HG02981 (cell line): ENCODE measurements at regions not wholly inside any gene's neighbourhood (a gene's known extent, or its start where the extent isn't known, plus 50 kb on each side); places are given as distances from the start of the nearest gene placed in this dataset.
A peak's percentile ranks its signal among the peaks of the same experiment; 100 is the strongest.

Source experiments
- ATAC-seq: cut with Tn5 transposase; IDR thresholded peaks from one replicate; pipeline ENCODE4 v1.9.1; 2021; ENCODE audit warnings: mild to moderate bottlenecking, moderate library complexity; ENCODE audit not compliant: unreplicated experiment

DNA sequence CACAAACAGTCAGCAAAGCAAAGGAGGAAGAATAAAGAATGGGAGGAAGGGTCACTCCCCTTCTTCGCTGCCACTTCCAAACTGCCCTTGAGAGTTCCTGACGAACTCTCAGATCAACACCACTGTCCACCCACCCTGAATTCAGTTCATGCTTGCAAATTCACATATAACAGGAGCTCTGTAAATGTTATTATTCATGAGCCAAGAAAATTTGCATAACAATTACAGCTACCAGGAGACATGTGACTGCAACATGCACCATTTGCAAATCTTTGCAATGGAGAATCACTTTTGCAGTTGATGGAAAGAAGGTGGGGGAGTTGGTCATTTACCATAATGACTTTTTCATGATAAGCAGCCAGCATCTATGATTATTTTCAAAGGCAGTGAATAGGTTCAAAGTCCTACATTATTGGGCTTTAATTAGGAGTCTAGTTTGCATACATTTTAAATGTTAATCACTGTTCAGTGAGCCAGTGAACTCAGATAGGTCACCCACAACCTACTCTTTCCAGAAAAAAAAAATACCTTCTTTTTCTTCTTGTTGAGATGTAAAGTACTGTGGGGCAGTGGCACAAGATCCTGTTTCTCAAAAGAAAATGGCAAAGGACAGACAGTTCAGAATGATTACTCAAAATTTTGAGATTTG lies 149.7 kb downstream of the CAAP1 start:
- ATAC-seq: no peak

DNA sequence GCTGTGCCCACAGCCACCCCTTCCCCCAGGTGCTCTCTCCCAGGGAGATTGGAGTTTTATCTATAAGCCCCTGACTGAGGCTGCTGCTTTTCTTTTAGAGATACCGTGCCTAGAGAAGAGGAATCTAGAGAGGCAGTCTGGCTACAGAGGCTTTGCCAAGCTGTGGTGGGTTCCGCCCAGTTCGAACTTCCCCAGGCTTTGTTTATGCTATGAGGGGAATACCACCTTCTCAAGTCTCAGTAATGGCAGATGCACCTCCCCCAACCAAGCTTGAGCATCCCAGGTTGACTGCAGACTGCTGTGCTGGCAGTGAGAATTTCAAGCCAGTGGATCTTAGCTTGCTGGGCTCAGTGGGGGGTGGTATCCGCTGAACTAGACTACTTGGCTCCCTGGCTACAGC lies 157.4 kb downstream of the CAAP1 start:
- ATAC-seq: no peak

DNA sequence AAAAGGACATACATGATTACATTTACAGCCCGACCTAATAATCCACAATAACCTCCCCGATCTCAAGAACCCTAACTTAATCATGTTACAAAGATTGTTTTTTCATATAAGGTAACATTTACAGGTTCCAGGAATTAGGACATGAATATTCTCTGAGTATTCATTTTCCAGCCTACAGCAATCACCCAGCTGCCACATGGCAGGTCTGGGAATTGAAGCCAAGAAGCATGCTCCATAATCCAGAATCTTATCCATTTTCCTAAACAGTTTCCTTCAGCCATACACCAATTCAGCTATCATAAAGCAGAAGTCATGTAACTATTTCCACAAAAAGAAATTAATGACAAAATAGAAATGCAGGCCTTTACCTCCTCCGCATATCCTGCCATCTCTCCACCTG lies 163.4 kb downstream of the CAAP1 start:
- ATAC-seq: no peak

DNA sequence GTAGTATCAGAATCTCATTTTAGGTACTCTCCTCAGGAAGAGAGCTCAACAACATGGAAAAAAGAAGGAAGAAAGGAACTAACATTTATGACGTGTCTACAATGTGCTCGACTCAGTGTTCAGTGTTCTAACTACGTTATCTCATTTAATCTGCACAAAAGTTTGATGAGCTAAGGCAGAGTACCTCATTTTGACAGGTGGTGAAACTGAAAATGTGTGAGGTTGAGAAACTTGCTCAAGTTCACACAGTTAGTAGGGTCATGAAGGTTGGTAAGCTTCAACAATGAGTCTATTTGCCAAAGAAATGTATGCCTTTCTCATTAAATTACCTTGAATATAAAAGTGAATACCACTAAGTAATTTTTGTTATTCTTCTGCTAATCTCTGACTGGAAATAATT lies 165.1 kb downstream of the CAAP1 start:
- no peak for ATAC-seq

DNA sequence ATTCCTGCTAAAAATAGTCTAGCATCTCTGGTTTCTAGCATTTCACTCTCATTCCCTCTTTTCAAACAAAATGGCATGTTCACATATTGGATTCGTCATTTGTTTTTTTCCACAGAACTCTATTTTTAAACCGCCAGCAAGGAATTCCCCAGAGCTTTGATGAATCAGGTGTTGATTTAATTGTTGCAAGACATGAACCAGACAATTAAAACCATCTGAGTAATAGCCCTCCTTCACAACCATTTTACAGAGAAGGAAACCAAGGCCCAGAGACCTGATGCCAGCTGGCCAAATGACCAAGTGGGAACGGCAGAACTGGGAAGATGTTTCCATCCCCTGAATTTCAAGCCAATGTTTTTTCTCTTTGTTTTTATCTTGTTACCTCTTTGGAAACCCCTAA lies 167.0 kb downstream of the CAAP1 start:
- ATAC-seq: no peak

DNA sequence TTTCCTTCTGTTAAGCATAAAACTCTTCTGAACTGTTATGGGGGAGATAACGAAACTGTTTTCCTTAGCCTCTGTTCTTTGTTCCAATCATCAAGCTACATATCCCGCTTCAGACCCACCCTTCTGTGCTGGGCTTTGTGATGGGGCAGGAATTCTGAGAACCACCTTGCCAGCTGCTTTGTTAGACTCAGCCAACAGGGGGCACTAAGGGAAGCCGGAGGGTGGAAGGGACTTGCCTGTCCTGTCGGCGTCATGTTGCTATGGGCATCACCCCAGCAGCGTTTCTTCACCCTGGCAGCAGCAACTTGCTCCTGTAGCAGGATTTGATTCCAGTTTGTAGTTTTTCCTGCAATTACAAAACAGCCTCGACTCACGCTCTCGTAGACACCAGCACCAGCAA lies 169.1 kb downstream of the CAAP1 start:
- peak; percentile 67 for ATAC-seq

DNA sequence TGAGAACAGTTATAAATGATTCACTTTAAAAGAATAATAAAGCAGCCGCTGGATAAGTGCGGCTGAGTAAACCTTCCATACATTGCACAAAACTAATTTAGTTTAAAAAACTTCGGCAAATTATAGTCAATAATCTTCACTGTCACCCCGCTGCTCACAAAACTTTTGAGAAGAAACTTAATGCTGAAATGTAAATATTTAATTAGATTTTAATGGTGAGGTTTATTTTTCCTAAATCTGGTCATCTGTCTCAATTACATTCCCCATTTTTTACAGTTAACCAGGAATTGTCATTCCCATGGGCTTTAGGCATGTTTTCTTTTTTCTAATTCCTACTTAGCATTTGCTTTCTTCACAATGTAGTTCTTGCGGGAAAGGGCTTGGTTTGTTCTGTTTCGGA lies 169.8 kb downstream of the CAAP1 start:
- no peak for ATAC-seq

DNA sequence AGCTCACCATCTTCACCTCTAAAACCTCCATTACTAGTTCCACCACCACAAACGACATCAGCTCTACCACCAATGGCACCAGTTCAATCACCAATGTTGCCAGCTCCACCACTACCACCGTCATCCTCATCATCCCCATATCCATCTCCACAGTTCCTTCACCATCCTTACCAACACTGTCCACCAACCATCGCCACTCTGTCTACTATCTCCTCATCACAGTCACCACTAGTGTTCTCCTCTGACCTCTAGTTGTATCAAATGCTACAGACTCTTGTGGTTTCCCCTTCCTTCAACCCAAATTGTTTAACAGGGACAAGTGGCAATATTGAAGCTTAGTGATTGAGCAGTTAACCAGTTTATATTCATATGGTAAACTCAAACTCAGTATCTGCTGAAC lies 182.6 kb downstream of the CAAP1 start:
- ATAC-seq: no peak

DNA sequence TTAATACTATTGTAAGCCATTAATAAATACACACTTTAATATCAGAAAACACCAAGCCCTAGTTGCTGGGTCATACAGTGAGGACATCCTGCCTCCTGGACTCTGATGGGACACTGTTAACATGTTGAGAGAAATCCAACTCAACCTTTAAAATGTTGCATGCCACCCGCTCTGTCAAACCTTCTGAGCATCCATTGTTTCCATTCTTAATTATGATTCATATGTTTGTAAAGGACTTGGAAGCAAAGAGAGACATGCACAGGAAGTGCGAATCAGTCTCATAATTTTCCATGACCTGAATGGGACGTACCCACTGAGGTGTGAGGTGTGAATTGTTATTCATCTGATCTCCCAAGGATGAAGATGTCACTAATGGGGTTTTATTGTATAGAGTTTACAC lies 186.4 kb downstream of the CAAP1 start:
- no peak for ATAC-seq

DNA sequence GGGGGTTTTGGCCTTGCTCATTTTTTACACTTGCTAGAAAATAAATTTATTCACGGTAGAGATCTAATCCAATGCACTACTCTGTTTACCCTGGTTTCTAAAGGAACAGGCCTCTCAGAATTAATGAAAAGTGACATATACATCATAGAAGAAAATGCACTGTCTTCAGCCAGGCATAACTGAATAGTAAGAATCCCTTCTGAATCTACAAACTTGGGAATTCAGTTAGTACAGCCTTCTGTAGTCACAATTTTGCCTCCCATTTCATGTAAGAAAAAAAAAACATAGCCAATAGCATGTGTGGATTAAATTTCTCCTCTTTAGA lies 197.3 kb downstream of the CAAP1 start:
- no peak for ATAC-seq

DNA sequence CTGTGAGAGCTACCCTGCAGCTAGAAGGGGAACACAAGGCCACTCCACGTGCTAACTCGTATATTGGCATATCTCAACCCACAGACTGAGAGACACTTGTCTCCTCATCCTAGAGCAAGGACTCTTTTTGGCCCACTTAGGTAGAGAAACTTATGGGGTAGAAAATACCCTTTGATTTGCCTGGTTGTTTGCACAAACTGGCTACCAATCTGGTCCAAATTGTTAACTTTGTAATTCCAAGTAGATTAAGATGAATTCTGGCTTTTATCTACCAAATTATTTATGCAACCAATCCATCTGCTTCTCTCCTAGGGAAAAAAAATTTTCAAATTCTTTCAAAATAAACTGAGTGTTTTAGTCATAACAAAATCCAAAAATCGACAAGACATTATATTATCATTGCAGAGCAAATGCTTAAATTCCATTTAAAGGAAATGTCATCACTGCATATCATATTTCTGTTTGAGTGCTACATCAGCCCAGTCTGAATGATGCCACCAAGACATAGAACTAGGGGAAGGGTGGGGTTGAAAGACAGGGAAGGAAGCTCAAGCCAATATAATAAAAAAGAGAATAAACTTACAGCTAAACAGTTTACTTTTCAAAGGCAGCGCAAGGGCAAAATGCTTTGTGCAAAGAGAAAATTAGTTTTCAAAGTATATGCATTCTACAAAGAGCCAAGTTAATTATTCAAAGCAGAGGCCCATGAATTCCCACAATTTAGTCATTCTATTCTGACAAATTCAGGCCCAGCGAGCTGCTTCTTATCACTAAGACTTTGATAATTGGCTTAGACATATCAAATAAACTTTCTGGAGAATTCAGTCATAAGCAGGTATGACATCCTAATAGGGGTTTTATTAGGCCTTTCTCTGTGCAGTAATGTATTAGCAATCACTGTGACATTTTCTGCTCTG lies 198.0 kb downstream of the CAAP1 start:
- ATAC-seq: no peak

DNA sequence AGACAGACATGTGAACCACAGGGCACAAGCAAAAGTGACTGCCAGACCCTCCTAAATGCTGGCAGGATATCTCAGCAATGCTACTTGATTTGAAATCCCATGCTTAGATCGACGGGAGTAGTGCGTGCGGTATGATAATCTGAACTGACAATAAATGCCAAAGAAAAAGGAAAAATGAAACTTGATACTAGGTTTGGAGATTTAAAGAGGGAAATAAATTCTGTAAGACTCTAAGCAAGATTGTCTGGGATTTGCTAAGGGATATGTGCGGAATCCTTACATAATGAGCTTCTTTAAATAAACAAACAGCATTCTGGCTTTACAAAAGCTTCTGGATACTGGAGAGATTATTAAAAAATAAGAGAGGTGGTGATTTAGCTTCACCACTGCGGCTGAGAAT lies 203.6 kb downstream of the CAAP1 start:
- no peak for ATAC-seq

DNA sequence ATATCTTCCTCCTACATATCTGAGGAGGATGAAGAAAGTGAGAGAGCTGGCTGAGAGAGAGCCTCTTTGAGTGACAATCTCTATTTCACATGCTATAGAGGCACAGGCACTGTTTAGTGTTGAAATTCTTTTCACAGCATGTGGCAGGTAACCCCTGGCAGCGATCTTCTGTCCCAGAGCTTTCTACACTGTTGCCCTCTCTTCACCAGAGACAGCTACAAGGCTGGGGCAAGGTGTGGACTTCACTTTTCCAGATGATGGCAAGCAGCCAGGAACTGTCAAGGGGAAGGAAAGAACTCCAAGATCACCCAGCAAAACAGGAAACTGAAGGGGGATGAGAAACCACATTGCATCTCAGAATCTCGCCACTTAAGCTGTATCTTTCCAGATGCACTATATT lies 205.2 kb downstream of the CAAP1 start:
- no peak for ATAC-seq

DNA sequence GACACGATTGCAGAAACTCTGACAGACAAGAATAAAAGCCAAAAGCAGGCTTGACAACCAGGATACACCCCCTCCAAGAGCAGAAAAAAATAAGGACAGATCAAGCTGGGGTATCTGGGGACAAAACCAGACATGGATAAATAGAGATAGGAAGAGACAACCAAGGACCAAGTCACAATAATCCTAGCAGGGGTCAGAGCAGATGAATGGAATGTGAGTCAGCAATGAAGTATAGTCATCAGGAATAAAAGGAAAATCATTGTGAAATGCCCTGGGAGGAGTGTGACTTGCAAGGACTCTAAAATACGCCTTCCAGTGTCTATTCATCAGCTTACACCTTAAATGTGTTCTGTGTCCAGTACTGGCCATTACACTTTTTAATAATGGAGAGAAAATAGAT lies 206.8 kb downstream of the CAAP1 start:
- ATAC-seq: no peak

DNA sequence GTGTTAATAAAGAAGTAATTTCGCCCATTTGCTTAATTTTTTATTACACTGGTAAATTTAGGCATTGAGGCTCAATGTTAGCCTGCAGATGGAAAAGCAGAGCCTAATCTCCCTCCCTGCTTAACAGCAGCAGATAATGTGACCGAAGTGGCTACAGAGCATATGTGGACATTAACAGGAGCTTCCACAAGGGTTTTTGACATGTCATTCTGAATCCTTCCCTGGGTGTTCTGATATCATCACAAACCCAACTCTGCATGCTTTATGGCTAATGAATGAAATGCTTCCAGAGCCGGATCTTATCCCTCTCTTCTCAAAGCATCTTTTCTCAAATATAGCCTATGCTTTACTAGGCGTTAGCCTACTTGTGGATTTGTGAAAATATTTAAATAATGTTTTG lies 208.6 kb downstream of the CAAP1 start:
- no peak for ATAC-seq

DNA sequence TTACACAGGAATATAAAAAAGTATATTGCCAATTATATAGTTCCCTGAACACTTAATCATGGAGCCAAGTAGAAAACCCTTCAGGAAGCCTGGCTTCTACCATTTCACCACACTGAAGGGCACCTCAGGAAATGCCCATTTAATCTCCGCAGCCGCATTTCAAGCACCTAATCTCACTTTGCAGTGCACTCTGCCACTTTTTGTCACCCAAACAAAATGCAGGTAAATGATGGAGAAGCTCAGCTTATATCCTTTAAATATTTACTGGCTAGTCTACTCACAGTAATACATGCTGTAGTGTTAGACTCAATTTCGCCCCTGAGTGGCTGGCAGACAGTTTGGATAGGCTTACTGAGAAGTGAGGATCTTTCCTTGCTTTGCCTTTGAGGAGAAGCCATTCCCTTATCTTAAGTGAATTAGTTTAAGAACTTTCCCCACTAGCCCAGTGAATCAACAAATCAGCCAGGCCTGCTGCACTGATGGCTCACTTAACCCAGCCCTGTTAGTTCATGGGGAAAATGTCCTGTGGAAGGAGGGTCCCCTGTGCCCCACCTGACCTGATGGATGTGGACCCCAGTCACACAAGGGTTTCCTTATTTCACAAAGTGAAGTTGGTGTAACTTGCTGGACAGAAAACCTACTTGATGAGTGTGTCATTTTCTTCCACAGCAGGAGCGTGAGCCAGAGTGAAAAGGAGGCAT lies 209.7 kb downstream of the CAAP1 start:
- ATAC-seq: no peak

DNA sequence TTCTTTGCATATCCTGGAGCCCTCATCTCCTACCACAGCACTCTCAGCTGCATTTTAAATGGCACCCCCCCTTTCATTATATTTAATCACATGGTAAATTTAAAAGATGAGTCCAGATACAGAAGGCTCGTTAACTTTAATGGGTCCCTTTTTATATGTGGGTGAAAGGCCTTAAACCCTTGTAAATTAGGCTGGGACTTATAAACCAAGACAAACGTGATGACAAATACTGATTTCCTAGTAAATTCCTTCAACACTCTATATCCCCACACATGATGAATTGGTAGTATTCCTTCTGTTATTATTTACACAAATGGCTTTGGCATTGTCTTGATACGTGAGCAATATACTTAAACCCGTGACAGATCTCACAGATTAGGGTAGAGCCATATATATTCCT lies 210.6 kb downstream of the CAAP1 start:
- ATAC-seq: no peak

DNA sequence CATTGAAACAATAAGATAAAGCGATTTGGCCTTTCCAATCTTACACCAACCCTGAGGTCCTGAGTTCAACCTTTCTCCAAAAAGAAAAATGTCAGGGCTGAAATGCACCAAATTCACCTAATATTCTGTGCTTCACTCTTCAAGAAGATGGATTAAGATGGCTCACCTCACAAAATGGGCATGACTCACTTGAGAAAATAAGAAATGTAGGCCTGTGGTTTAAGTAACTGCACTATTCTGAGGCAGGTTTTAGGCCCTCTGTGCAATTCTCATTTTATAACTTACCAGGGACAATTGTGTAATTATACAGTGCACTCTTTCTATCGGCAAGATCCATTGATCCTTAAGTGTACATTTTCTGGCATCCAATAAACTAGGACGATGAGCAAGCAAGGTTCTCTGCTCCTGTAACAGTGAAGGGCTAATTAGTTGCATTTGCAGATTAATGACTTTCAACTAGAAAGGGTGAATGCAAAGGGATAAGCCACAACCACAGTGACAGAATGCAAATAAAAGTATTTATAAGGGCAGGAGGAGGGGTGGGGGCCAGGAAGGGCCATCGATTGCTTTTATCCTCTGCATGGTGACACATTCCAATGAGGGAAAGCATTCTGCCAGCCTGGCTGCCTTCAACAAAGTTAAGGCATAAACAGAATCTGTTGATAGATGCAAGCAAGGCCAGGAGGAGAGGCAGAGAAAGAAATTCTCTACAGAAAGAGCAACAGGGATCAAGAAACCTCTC lies 214.5 kb downstream of the CAAP1 start:
- no peak for ATAC-seq

DNA sequence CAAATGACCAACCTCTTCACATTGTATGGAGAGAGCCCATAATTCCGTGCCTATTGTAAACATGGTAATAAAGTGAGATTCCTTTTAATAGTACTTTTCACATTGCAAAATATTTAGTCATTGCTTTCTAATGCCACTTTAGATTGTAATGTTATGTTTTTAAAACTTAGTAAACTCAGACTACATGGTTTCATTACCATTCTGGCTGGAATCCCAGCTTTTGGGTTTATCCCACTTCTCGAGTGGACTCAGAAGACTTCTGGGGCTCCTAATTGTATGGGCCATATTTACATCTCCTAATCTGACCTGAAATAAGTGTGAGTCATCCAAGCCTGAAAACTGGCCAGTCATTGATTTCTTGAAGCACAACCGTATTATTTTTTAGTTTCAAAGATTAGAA lies 217.6 kb downstream of the CAAP1 start:
- no peak for ATAC-seq

DNA sequence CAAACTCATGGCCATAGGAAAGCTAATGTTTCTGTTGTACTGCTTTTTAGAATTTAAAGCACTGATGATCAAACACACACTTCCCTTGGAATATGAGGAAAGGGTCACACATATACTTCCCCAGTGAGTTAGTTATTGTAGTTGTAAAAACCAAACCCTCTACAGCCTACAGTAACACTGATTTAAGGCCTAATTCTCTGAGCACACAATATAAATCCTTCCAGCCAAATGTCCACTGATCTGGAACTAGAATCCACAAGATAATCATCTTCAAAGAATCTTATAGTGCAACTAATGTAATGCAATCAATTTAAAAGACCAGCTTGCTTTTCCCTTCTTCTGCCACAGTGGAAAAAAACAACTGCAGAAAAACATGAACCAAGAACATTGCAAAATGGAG lies 219.3 kb downstream of the CAAP1 start:
- ATAC-seq: no peak
